ENCODE measurements at regions not wholly inside any gene's neighbourhood (a gene's known extent, or its start where the extent isn't known, plus 50 kb on each side); places are given as distances from the start of the nearest gene placed in this dataset.

GRCh38 chr16:55151561-55152305, 172.3 kb upstream of the IRX6 start:
- Histone ChIP-seq H3K9ac (ENCODE audit: low read depth, low read length) (no peak overlapping the region), H3K36me3 (ENCODE audit: insufficient read depth, low read depth, low read length) (no peaks in the 10 kb centered on the region), H3K4me3 (ENCODE audit: low read length) (no peak overlapping the region), H3K27me3 (ENCODE audit: insufficient read depth, low read length) (no peaks in the 10 kb centered on the region), H3K4me1 (ENCODE audit: insufficient read depth, low read length) (no peaks in the 10 kb centered on the region), H3K9me3 (ENCODE audit: insufficient read depth, low read depth, low read length) (no peaks in the 10 kb centered on the region; the same call in 1 of the 2 replicates), H3K27ac (ENCODE audit: low read length) (no peak overlapping the region)

- Histone ChIP-seq H3K9me3 (ENCODE audit: insufficient read depth, low read depth, low read length) (no peaks in the 10 kb centered on the region; the same call in 1 of the 2 replicates), H3K4me3 (ENCODE audit: low read length) (no peak overlapping the region), H3K4me1 (ENCODE audit: insufficient read depth, low read length) (no peaks in the 10 kb centered on the region), H3K27me3 (ENCODE audit: insufficient read depth, low read length) (no peaks in the 10 kb centered on the region), H3K36me3 (ENCODE audit: insufficient read depth, low read depth, low read length) (no peaks in the 10 kb centered on the region), H3K9ac (ENCODE audit: low read depth, low read length) (no peak overlapping the region), H3K27ac (ENCODE audit: low read length) (no peak overlapping the region)
These were observed 171.1 kb upstream of the IRX6 start for GRCh38 chr16:55152875-55153390.

- Histone ChIP-seq H3K36me3 (ENCODE audit: insufficient read depth, low read depth, low read length) (no peaks in the 10 kb centered on the region), H3K4me3 (ENCODE audit: low read length) (no peak overlapping the region), H3K27me3 (ENCODE audit: insufficient read depth, low read length) (no peaks in the 10 kb centered on the region), H3K27ac (ENCODE audit: low read length) (no peak overlapping the region), H3K4me1 (ENCODE audit: insufficient read depth, low read length) (no peaks in the 10 kb centered on the region), H3K9ac (ENCODE audit: low read depth, low read length) (no peak overlapping the region), H3K9me3 (ENCODE audit: insufficient read depth, low read depth, low read length) (no peaks in the 10 kb centered on the region)
These were observed 169.7 kb upstream of the IRX6 start for GRCh38 chr16:55154262-55154661.

GRCh38 chr16:55154956-55155355, 169.0 kb upstream of the IRX6 start:
- Histone ChIP-seq H3K36me3 (ENCODE audit: insufficient read depth, low read depth, low read length) (no peaks in the 10 kb centered on the region), H3K4me3 (ENCODE audit: low read length) (no peak overlapping the region), H3K27me3 (ENCODE audit: insufficient read depth, low read length) (no peaks in the 10 kb centered on the region), H3K9me3 (ENCODE audit: insufficient read depth, low read depth, low read length) (no peaks in the 10 kb centered on the region), H3K9ac (ENCODE audit: low read depth, low read length) (no peak overlapping the region), H3K27ac (ENCODE audit: low read length) (no peak overlapping the region), H3K4me1 (ENCODE audit: insufficient read depth, low read length) (no peaks in the 10 kb centered on the region)

GRCh38 chr16:55155815-55156214, 168.2 kb upstream of the IRX6 start:
- no peaks in the 10 kb centered on the region for H3K4me1 ChIP-seq (ENCODE audit: insufficient read depth, low read length)
- H3K27me3 ChIP-seq (ENCODE audit: insufficient read depth, low read length), result no peaks in the 10 kb centered on the region
- no peaks in the 10 kb centered on the region for H3K36me3 ChIP-seq (ENCODE audit: insufficient read depth, low read depth, low read length)
- no peak overlapping the region for H3K9ac ChIP-seq (ENCODE audit: low read depth, low read length)
- no peaks in the 10 kb centered on the region for H3K9me3 ChIP-seq (ENCODE audit: insufficient read depth, low read depth, low read length)
- no peak overlapping the region for H3K27ac ChIP-seq (ENCODE audit: low read length)
- no peak overlapping the region for H3K4me3 ChIP-seq (ENCODE audit: low read length)

GRCh38 chr16:55169780-55170179, 154.2 kb upstream of the IRX6 start:
- no peaks in the 10 kb centered on the region for H3K9me3 ChIP-seq (ENCODE audit: insufficient read depth, low read depth, low read length)
- H3K27me3 ChIP-seq (ENCODE audit: insufficient read depth, low read length), result no peaks in the 10 kb centered on the region
- no peak overlapping the region for H3K27ac ChIP-seq (ENCODE audit: low read length)
- H3K36me3 ChIP-seq (ENCODE audit: insufficient read depth, low read depth, low read length), result no peaks in the 10 kb centered on the region
- H3K9ac ChIP-seq (ENCODE audit: low read depth, low read length), result no peak overlapping the region
- 0 out of 2 replicates have a peak, but pooled peaks cover 4% of the 10 kb centered on the region for H3K4me1 ChIP-seq (ENCODE audit: insufficient read depth, low read length)
- H3K4me3 ChIP-seq (ENCODE audit: low read length), result no peak overlapping the region

- H3K27ac ChIP-seq (ENCODE audit: low read length), result no peak overlapping the region
- H3K36me3 ChIP-seq (ENCODE audit: insufficient read depth, low read depth, low read length), result no peaks in the 10 kb centered on the region
- H3K27me3 ChIP-seq (ENCODE audit: insufficient read depth, low read length), result no peaks in the 10 kb centered on the region
- no peak overlapping the region for H3K9ac ChIP-seq (ENCODE audit: low read depth, low read length)
- no peaks in the 10 kb centered on the region for H3K9me3 ChIP-seq (ENCODE audit: insufficient read depth, low read depth, low read length)
- H3K4me3 ChIP-seq (ENCODE audit: low read length), result no peak overlapping the region
- H3K4me1 ChIP-seq (ENCODE audit: insufficient read depth, low read length), result 0 out of 2 replicates have a peak, but pooled peaks cover 4% of the 10 kb centered on the region
These were observed 152.8 kb upstream of the IRX6 start for GRCh38 chr16:55171241-55171640.

- Histone ChIP-seq H3K9ac (ENCODE audit: low read depth, low read length) (no peak overlapping the region), H3K4me3 (ENCODE audit: low read length) (no peak overlapping the region), H3K27ac (ENCODE audit: low read length) (no peak overlapping the region)
These were observed 148.6 kb upstream of the IRX6 start for GRCh38 chr16:55175389-55175788.

GRCh38 chr16:55176901-55177300, 147.1 kb upstream of the IRX6 start:
- Histone ChIP-seq H3K9me3 (ENCODE audit: insufficient read depth, low read depth, low read length) (no peaks in the 10 kb centered on the region), H3K36me3 (ENCODE audit: insufficient read depth, low read depth, low read length) (no peaks in the 10 kb centered on the region)

More at GRCh38 chr16:55175389-55175788, 148.6 kb upstream of the IRX6 start:
- H3K9me3 ChIP-seq (ENCODE audit: insufficient read depth, low read depth, low read length), result no peaks in the 10 kb centered on the region
- no peaks in the 10 kb centered on the region for H3K36me3 ChIP-seq (ENCODE audit: insufficient read depth, low read depth, low read length)
- H3K4me1 ChIP-seq (ENCODE audit: insufficient read depth, low read length), result no peaks in the 10 kb centered on the region
- no peaks in the 10 kb centered on the region for H3K27me3 ChIP-seq (ENCODE audit: insufficient read depth, low read length)

GRCh38 chr16:55179411-55179810, 144.6 kb upstream of the IRX6 start:
- H3K27me3 ChIP-seq (ENCODE audit: insufficient read depth, low read length), result no peaks in the 10 kb centered on the region
- no peaks in the 10 kb centered on the region for H3K9me3 ChIP-seq (ENCODE audit: insufficient read depth, low read depth, low read length)
- no peak overlapping the region for H3K27ac ChIP-seq (ENCODE audit: low read length)
- H3K36me3 ChIP-seq (ENCODE audit: insufficient read depth, low read depth, low read length), result no peaks in the 10 kb centered on the region
- no peak overlapping the region for H3K9ac ChIP-seq (ENCODE audit: low read depth, low read length)
- no peak overlapping the region for H3K4me3 ChIP-seq (ENCODE audit: low read length)
- peaks cover 7% of the 10 kb centered on the region for H3K4me1 ChIP-seq (ENCODE audit: insufficient read depth, low read length)

More at GRCh38 chr16:55176901-55177300, 147.1 kb upstream of the IRX6 start:
- no peak overlapping the region for H3K9ac ChIP-seq (ENCODE audit: low read depth, low read length)
- H3K4me3 ChIP-seq (ENCODE audit: low read length), result no peak overlapping the region
- H3K27me3 ChIP-seq (ENCODE audit: insufficient read depth, low read length), result no peaks in the 10 kb centered on the region
- H3K4me1 ChIP-seq (ENCODE audit: insufficient read depth, low read length), result no peaks in the 10 kb centered on the region
- no peak overlapping the region for H3K27ac ChIP-seq (ENCODE audit: low read length)

- no peaks in the 10 kb centered on the region for H3K27me3 ChIP-seq (ENCODE audit: insufficient read depth, low read length)
- H3K27ac ChIP-seq (ENCODE audit: low read length), result no peak overlapping the region
- no peak overlapping the region for H3K4me3 ChIP-seq (ENCODE audit: low read length)
- no peaks in the 10 kb centered on the region for H3K36me3 ChIP-seq (ENCODE audit: insufficient read depth, low read depth, low read length)
- H3K9me3 ChIP-seq (ENCODE audit: insufficient read depth, low read depth, low read length), result no peaks in the 10 kb centered on the region
- H3K9ac ChIP-seq (ENCODE audit: low read depth, low read length), result no peak overlapping the region
- H3K4me1 ChIP-seq (ENCODE audit: insufficient read depth, low read length), result peaks cover 12% of the 10 kb centered on the region
These were observed 144.0 kb upstream of the IRX6 start for GRCh38 chr16:55179852-55180585.

- Histone ChIP-seq H3K27me3 (ENCODE audit: insufficient read depth, low read length) (no peaks in the 10 kb centered on the region), H3K9me3 (ENCODE audit: insufficient read depth, low read depth, low read length) (no peaks in the 10 kb centered on the region), H3K27ac (ENCODE audit: low read length) (no peak overlapping the region), H3K9ac (ENCODE audit: low read depth, low read length) (no peak overlapping the region), H3K36me3 (ENCODE audit: insufficient read depth, low read depth, low read length) (no peaks in the 10 kb centered on the region), H3K4me1 (ENCODE audit: insufficient read depth, low read length) (peaks cover 12% of the 10 kb centered on the region), H3K4me3 (ENCODE audit: low read length) (no peak overlapping the region)
These were observed 140.0 kb upstream of the IRX6 start for GRCh38 chr16:55184052-55184451.
